T-helper 2 cell treated with Interferon-gamma antibody and Interleukin-4, amounts not matched to agents 100 ng/mL and 5 ng/mL, for 36 hours (primary cell): ENCODE measurements at regions not wholly inside any gene's neighbourhood (a gene's known extent, or its start where the extent isn't known, plus 50 kb on each side); places are given as distances from the start of the nearest gene placed in this dataset.
"Not testable (repeated sequence)": the region's sequence is repeated elsewhere in the genome, so short reads cannot be mapped to it uniquely, and the experiment has no call there.

Experiments used
- intact Hi-C: fragments of 100-400 bp; cut with micrococcal nuclease; formaldehyde crosslinking; loops from one replicate; pipeline ENCODE4 v1.15.1; 2023

DNA sequence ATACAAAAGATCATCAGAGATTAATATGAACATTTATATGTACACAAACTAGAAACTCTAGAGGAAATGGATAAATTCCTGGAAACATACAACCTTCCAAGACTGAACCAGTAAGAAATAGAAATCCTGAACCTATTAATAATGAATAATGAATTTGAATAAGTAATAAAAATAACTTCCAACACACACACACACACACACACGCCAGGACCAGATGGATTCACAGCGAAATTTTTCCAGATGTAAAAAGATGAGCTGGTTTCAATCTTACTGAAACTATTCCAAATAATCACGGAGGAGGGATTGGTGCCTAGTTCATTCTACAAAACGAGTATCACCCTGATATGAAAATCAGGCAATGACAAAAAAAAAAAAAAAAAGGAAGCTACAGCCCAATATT lies 1095.0 kb downstream of the FAT4 start:
- intact Hi-C loops = no loop called here

DNA sequence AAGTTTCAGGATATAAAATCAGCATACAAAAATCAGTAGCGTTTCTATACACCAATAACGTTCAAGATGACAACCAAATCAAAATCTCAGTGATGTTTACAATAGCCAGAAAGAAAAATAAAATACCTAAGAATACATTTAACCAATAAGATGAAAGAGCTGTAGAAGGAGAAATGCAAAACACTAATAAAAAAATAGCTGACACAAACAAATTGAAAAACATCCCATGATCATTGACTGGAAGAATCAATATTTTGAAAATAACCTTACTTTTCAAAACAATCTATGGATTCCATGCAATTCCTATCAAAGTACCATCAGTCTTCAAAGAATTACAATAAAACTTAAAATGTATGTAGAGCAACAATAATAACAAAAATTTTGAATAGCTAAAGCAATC lies 1096.3 kb downstream of the FAT4 start:
- intact Hi-C loops = no loop called here

DNA sequence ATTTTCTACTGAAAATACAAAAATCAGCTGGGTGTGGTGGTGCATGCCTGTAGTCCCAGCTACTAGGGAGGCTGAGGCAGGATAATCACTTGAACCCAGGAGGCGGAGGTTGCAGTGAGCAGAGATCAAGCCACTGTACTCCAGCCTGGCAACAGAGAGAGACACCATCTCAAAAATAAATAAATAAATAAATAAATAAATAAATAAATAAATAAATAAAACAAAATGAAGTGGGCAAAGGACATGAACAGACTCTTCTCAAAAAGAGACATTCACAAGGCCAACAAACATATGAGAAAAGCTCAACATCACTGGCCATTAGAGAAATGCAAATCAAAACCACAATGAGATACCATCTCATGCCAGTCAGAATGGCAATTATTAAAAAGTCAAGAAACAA lies 1097.6 kb downstream of the FAT4 start:
- intact Hi-C loops = not testable (repeated sequence)

DNA sequence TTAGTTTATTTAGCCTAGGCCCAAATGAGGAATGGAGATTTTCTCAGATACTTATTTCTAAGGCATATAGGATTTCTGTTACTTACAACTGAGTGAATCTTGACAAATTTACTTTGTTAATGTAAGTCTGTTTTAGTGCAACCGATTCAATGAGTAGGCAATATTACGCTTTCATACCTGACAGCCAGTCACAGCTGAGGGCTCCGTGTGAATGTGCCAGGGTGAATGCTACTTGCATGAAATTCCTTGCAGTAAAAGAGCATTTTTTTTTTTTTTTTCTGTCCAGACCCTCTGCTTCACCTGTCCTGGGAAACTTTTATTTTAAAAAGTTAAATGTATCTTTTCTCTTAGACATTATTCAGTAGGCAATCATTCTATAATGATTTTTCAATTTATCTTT lies 1100.0 kb downstream of the FAT4 start:
- intact Hi-C loops = no loop called here

DNA sequence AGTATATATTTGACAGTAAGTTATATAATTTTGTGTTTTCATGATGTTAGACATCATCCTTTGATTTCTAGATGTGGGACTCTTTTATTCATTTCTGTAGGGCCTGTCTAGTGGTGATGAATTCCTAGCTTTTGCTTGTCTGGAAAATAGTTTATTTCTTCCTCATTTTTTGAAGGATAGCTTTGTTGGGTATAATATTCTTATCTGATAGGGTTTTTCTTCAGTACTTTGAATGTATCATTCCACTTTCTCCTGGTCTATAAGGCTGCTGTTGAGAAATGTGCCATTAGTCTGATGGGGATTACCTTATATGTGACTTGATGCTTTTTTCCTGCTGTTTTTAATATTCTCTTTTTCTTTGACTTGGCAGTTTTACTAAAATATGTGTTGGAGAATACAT lies 1104.5 kb downstream of the FAT4 start:
- intact Hi-C loops = no loop called here

DNA sequence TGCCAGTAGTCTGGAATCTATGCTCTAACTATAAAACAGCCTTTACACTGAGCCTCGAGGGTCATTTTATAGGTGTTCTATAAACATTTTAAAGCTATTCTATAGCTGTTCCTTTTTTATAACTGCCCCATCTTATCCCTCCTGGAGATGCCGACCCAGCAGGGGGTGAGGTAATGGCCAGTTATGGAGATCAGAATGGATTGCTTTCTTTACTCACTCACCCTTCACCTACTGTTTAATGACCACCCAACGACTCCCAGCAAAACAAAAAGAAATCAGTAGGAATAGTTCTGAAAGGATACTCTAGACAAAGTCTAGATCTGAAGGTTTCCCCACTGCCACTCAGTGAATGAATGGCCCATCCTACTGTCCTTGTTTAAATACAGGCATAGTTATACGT lies 1113.1 kb downstream of the FAT4 start:
- intact Hi-C loops = no loop called here

DNA sequence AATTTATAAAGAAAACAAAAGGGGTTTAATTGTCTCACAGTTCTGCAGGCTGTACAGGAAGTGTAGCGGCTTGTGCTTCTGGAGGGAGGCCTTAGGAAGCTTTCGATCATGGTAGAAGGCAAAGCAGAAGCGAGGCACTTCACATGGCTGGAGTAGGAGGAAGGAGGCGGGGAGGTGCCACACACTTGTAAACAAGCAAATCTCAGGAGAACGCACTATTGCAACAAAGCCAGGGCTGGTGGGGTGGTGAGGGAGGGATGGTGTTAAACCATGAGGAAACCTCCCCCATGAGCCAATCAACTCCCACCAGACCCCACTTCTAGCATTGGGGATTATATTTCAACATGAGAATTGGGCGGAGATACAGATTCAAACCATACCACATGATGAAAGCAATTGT lies 1116.3 kb downstream of the FAT4 start:
- intact Hi-C loops = no loop called here

DNA sequence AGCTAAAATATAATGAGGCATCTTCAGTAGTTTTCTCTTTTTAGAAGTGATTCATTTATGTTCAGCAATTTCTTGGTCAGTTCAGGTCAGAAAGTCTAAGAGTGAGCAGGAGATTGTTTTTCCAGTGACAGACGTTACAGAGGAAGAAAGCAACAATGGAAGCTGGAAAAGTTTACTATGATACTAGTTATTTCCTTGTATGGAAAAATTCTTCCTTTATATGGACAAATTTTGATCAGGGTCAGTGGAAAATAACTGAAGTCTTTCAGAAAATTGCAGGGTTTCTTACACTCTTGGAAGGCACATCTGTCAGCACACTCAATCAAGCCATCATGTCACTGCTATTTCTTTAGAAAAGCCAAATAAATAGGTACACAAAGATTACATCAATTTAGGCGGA lies 1120.7 kb downstream of the FAT4 start:
- intact Hi-C loops = no loop called here

DNA sequence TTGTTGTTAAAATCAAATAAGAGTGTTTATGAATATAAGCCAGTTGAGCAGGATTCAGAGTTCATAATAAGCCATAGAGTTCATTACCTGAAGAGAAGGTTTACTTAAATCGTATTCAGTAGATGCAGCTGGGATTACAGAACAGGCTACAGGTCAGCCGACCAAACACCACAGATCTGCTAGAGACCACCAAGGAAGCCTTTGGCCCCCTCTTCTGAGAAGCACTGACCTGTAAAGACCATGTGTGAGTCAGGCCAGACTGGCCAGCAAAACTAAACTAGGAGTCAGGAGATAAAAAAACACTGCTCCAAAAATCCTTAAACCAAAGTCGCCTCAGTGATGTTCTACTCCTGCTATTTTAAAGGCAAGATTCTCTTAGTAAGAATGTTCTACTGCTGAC lies 1125.5 kb downstream of the FAT4 start:
- intact Hi-C loops = no loop called here

DNA sequence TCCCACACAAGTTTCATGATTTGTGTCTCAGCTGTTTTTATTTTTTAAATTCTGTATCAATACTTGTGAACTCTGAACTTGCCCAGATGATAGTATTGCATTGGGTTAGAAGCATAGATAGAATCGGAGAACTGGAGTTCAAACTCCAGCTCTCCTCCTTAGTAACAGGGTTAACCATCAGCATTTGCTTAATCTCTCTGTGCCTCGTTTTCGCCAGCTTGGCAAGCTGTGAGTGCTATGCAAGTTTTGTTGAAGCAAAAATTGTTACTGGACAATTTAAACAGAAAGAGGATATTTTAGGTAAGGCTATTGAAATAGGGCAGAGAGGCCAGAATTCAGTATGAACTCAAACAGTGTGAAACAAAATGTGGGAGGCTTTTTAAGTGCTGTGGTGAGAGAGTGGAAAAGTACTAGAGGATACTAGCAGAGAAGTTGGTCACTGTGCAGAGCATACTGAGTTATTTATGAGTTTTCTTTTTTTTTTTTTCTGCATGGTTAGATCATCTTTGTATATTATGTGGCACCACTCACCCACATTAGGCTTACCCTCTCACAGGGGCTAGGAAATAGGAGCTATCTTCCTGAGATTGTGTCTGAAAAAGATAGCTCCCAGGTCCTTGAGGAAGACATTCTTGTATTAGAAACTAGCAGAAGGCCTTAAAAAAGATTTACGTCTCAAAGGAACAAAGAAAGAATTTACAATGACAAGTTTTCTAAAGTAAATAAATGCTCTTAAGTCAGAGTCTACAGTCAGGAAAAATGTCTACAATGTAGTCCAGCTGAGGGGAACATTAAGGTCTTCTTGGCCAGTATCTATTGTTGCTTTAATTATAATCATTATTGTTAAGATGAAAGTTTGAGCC lies 1126.6 kb downstream of the FAT4 start:
- intact Hi-C loops = no loop called here

DNA sequence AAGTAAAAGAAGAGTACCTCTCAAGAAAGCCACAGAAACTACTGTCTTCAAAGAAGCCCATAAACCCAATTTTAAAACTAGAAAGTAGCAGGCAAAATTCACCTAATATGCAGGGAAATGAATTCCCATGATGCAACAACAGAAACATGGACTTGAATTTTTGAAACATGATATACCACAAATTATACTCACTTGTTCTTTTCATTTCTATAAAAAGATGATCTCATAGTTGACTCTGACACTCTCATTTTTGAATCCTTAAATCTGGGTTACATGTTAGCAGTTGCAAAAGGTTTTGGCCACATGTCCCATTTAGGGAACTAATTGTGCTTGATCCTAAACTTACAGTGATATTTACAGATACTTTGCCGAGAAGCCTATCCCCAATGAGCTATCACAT lies 1130.8 kb downstream of the FAT4 start:
- intact Hi-C loops = no loop called here

DNA sequence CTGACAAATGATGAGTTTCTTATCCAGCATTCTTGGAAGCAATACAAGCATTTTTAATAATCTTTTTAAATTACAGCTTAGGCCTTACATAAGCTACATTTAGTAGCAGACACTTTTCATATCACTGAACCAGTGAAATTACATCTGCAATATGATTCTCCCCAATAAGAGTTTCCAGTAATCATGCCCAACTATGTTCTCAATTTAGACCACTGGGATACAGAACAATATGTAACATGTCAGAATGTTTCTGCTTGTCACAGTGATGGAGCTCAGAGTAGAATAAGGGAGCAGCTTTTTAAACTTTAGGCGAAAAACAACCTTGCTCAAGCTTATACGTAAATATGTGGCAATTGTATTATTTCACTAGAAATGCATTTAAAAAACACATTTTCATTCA lies 1132.2 kb downstream of the FAT4 start:
- intact Hi-C loops = no loop called here

DNA sequence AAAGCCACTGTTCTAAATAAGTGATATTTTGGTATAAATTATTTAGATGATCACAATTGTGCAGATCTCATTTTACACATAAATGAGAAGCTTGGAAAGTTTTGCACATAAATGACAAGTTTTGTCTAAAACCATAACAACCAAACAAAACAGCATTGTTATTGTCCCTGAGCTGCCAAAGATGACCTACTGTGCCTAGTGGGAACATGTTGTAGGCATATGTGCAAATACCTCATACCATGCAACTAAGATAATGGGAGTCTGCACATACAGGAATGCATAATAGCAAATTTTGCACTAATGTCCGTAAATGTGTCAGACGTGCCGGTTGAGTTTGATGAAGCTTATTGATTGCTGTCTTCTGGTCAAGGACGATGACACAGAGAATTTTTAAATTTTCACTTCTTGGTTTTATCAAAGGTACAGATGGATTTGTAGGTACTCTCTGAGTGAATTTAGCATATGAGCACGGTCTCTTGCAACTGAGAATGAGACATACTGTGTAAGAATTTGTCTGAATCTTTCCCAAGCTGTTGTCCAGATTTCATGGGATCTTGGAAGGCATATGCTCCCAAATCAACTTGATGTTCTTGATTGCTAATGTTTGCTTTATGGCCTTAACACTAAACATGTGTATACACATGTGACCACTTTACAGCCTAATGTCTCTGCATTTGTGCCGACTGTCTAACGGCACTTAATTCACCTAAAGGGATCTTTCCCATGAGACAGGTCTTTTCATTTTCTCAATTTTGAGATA lies 1133.5 kb downstream of the FAT4 start:
- intact Hi-C loops = no loop called here

DNA sequence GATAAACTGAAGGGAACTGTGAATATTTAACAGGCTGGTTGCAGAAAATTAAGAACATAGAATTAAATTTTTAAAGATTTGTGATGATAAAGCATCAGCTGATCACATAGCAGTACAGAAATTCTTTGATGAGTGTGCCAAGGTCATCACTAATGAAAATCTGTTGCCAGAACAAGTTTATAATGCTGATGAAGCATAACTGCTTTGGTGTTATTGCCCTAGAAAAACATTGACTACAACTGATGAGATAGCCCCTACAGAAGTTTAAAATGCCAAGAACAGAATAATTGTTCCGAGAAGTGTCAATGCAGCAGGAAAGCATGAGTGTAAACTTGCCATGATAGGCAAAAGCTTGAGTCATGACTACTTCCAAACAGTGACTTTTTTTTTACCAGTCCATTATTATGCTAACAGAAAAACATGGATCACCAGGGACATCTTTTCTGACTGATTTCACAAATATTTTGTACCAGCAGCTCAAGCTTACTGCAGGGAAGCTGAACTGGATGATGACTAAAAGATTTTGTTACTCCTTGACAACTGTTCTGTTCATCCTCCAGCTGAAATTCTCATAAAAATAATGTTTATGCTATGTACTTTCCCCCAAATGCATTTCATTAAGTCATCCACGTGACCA lies 1136.6 kb downstream of the FAT4 start:
- intact Hi-C loops = no loop called here

DNA sequence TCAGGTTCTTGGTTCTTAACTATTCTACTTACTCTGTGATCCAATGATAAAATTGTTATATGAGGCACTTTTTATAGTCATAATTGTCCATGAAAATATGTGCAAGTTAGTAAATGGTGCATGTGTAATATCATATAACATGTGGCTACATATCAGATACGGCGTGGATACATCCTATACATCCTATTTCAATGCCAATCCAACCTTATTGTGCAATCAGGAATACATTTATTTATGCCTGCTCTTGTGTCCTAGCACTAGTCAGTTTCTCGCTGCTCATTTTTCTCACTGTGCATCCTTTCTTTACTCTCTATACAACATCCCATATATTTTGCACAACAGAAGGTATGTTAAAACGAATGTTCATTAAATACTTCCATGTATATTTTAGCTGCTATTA lies 1141.1 kb downstream of the FAT4 start:
- intact Hi-C loops = no loop called here

DNA sequence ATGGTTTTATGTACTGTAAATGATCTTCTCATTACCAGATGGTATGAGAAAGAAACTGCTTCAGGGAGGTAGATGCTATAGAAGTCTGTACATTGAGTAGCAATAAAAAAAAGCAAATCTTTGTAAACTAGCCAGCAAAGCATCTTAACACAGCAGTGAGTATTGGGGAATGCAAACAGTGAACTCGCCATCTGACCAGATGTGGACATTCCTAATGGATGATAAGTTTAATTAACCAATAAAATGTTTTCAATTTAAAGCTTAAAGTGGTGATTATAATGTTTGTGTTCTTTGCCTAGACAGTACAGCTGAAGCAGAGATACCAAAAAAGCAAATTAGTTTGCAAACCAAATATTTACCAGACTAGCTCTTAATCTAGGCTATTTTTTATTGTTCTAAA lies 1144.2 kb downstream of the FAT4 start:
- intact Hi-C loops = no loop called here

DNA sequence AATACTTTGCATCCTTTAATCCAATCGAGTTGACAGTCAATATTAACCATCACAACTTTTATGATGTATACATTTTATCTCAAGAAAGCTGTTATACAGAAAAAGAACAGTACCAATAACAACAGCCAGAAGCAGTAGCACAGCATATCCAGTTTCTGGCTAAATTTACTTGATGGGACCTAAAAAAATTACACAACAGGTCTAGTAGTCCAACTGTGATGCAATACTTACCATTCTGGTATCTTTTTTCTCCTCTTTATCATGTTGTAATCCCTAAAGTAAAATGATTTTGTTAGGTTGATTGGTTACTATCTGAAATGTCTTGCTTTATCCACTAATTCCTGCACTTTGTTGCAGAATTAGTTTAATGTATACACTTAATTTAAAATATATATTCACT lies 1150.6 kb downstream of the FAT4 start:
- intact Hi-C loops = no loop called here

DNA sequence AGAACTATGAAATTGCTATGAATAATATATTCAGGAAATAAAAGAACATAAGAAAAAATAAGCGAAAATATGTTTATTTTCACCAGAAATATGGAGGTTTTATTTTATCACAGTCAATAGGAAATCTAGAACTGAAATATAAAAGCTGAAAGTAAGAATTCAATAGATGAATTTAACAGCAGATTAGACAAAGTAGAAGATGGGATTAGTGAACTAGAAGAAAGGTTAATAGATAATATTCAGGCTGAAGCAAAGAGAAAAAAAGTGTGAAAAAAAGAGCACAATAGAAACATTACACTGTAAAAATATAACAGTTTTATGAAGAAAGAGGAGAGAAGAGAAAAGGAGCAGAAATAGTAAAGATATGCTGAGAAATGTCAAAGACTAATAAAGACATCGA lies 1152.1 kb downstream of the FAT4 start:
- intact Hi-C loops = no loop called here

DNA sequence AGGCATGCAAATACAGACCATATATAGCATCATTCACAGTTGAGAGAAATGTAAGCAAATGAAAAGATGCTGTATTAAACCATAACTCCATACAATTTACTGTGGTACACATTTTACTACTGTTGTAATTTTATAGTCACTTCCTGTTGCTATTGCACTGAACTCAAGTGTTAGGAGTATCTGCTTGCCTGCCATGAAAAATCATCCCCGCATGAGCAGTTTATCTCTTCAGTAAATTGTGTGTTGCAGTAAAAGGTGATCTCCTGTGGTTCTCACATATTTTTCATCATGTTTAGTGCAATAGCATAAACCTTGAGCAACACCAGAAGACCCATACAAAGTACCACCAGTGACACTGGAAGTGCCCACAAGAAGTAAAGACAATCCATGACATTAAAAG lies 1153.4 kb downstream of the FAT4 start:
- intact Hi-C loops = no loop called here

DNA sequence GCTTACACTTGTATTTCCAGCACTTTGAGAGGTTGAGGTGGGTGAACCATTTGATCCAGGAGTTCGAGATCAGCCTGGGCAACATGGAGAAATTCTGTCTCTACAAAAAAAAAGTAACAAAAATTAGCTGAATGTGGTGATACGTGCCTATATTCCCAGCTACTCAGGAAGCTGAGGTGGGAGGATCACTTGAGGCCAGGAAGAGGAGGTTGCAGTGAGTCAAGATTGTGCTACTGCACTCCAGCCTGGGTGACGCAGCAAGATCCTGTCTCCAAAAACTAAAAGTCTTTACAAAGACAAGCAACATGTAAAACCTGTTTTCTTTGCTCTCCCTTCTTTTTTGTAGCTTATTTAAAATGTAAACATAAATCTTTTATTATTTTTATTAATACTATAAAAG lies 1156.1 kb downstream of the FAT4 start:
- intact Hi-C loops = no loop called here

DNA sequence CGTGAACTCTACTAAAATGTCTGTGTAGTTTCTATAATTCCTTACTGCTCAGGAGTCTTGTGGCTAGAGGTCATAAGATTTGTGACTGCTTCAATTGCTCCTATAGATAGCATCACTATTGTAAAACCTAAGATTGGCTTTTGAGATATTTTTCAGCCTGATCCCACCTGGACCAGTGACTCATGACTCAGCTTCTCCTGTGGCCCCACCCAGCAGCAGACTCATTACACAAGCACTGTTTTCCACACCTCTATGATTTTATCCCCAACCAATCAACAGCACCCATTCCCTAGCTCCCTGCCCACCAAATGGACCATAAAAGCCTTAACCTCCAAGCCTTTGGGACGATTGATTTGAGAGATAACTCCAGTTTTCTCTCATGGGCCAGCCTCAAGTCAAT lies 1157.0 kb upstream of the INTU start:
- intact Hi-C loops = no loop called here

DNA sequence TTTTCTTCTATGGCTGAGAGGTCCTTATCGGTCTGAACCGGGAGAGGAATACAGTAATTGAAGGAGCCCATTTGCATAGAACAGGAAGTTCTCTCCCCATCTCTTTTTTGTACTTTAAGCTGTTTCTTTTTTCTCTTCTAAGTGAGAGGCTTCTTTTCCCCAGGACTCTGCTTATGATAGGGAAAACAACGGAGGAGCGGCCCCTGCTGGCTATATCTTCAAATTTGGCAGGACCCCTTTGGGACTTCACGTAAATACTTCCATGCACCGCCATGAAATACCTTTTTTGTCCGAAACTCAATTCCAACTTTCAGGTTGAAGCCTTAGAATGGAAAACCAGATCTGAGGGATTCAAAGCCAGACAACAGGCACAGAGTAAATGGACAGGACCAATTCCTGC lies 1153.0 kb upstream of the INTU start:
- intact Hi-C loops = no loop called here

DNA sequence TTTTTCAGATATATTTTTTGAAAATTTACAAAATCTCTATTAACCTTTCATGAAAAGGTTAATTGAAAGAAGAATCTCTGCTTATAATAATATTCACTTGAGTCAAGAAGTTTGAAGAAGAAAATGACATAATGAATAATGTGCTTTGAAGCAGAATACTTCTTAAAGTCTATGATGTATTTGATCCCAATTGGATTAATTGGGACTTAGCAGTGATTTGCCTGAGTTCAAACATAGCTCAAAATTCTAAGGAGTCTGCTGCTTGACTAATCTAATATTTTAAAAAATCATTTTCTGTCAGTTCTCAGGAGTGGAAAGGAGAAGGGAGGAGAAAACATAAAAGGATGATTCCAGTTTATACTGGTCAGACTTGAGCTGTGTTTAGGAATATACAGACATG lies 1150.4 kb upstream of the INTU start:
- intact Hi-C loops = no loop called here
